Type B pancreatic cell (in vitro differentiated cells): ENCODE measurements at regions not wholly inside any gene's neighbourhood (a gene's known extent, or its start where the extent isn't known, plus 50 kb on each side); places are given as distances from the start of the nearest gene placed in this dataset.
"Not testable (repeated sequence)": the region's sequence is repeated elsewhere in the genome, so short reads cannot be mapped to it uniquely, and the experiment has no call there.

Experiments
- DNase-seq: peaks from one replicate; pipeline ENCODE4 v3.0.0; 2021; ENCODE audit warnings: mixed read lengths; ENCODE audit not compliant: unreplicated experiment; ENCODE audit errors: extremely low spot score
- H3K27ac Mint-ChIP-seq: 2 replicates; pipeline ENCODE4 v1.8.0; 2021; ENCODE audit warnings: mild to moderate bottlenecking, mixed read lengths
- H3K27me3 Mint-ChIP-seq: 2 replicates; pipeline ENCODE4 v1.8.0; 2021; ENCODE audit warnings: mixed read lengths
- H3K36me3 Mint-ChIP-seq: 2 replicates; pipeline ENCODE4 v1.8.0; 2021; ENCODE audit warnings: mixed read lengths
- H3K4me1 Mint-ChIP-seq: one replicate; pipeline ENCODE4 v1.8.0; 2021; ENCODE audit warnings: mixed read lengths; ENCODE audit not compliant: unreplicated experiment
- H3K4me3 Mint-ChIP-seq: 2 replicates; pipeline ENCODE4 v1.8.0; 2021; ENCODE audit warnings: mild to moderate bottlenecking, mixed read lengths
- H3K9me3 Mint-ChIP-seq: 2 replicates; pipeline ENCODE4 v1.8.0; 2021; ENCODE audit warnings: mixed read lengths
- CTCF ChIP-seq: fragments of 200-600 bp; sonication (generic); conservative IDR thresholded peaks from 2 replicates; pipeline ENCODE4 v1.5.0; 2021; ENCODE audit warnings: antibody characterized with exemption, mild to moderate bottlenecking

GRCh38 chr1:96522927-96523326 is 198.7 kb upstream of the PTBP2 start:
- Mint-ChIP-seq H3K36me3 (no peaks in the 10 kb centered on the region), H3K9me3 (peaks cover 7% of the 10 kb centered on the region), H3K27ac (no peak overlapping the region), H3K4me1 (peaks cover 23% of the 10 kb centered on the region), H3K27me3 (no peaks in the 10 kb centered on the region), H3K4me3 (no peak overlapping the region)
- DNase-seq = no peak
- no peak for TF ChIP-seq CTCF

- TF ChIP-seq CTCF = no peak
- no peaks in the 10 kb centered on the region for H3K27me3 Mint-ChIP-seq
Measured at GRCh38 chr1:96524100-96524499, 197.5 kb upstream of the PTBP2 start.

GRCh38 chr1:96525657-96526557 is 195.7 kb upstream of the PTBP2 start:
- H3K4me3 Mint-ChIP-seq = no peak overlapping the region
- H3K36me3 Mint-ChIP-seq = no peaks in the 10 kb centered on the region
- peaks cover 9% of the 10 kb centered on the region for H3K9me3 Mint-ChIP-seq
- no peak for TF ChIP-seq CTCF
- H3K27ac Mint-ChIP-seq = no peak overlapping the region
- no peak for DNase-seq
- H3K27me3 Mint-ChIP-seq = no peaks in the 10 kb centered on the region
- peaks cover 12% of the 10 kb centered on the region for H3K4me1 Mint-ChIP-seq

More at GRCh38 chr1:96524100-96524499, 197.5 kb upstream of the PTBP2 start:
- Mint-ChIP-seq H3K36me3 (no peaks in the 10 kb centered on the region), H3K4me1 (peaks cover 23% of the 10 kb centered on the region), H3K27ac (no peak overlapping the region), H3K4me3 (no peak overlapping the region), H3K9me3 (peaks cover 7% of the 10 kb centered on the region)
- DNase-seq = no peak

GRCh38 chr1:96528672-96529071 is 192.9 kb upstream of the PTBP2 start:
- H3K27me3 Mint-ChIP-seq, H3K4me1 Mint-ChIP-seq, H3K27ac Mint-ChIP-seq, H3K36me3 Mint-ChIP-seq, DNase-seq, H3K4me3 Mint-ChIP-seq: not testable (repeated sequence)
- peaks cover 12% of the 10 kb centered on the region for H3K9me3 Mint-ChIP-seq

GRCh38 chr1:96533820-96534219 is 187.8 kb upstream of the PTBP2 start:
- TF ChIP-seq CTCF = no peak
- no peak overlapping the region for H3K4me3 Mint-ChIP-seq
- no peak for DNase-seq
- peaks cover 16% of the 10 kb centered on the region for H3K4me1 Mint-ChIP-seq
- peaks cover 5% of the 10 kb centered on the region for H3K9me3 Mint-ChIP-seq
- no peak overlapping the region for H3K27ac Mint-ChIP-seq
- no peaks in the 10 kb centered on the region for H3K36me3 Mint-ChIP-seq
- H3K27me3 Mint-ChIP-seq = no peaks in the 10 kb centered on the region

GRCh38 chr1:96536581-96536980 is 185.0 kb upstream of the PTBP2 start:
- TF ChIP-seq CTCF = no peak
- DNase-seq = no peak
- no peak overlapping the region for H3K27ac Mint-ChIP-seq
- peaks cover 29% of the 10 kb centered on the region for H3K4me1 Mint-ChIP-seq
- H3K36me3 Mint-ChIP-seq = no peaks in the 10 kb centered on the region
- no peaks in the 10 kb centered on the region for H3K27me3 Mint-ChIP-seq
- H3K4me3 Mint-ChIP-seq = no peak overlapping the region
- no peaks in the 10 kb centered on the region for H3K9me3 Mint-ChIP-seq
